ENCODE measurements at regions not wholly inside any gene's neighbourhood (a gene's known extent, or its start where the extent isn't known, plus 50 kb on each side); places are given as distances from the start of the nearest gene placed in this dataset.

- no peak overlapping the region for H3K4me2 ChIP-seq (ENCODE audit: low read length)
These were observed 1065.8 kb upstream of the GHITM start for GRCh38 chr10:83073472-83073871.

GRCh38 chr10:83075016-83075814 lies 1064.1 kb upstream of the GHITM start:
- Histone ChIP-seq H2AFZ (no peak overlapping the region), H3K4me1 (no peaks in the 10 kb centered on the region), H3K27me3 (ENCODE audit: control insufficient read depth, insufficient read depth, low read length) (no peaks in the 10 kb centered on the region), H3K9ac (no peak overlapping the region), H3K79me2 (no peaks in the 10 kb centered on the region), H3K4me2 (ENCODE audit: low read length) (no peak overlapping the region), H3K4me3 (ENCODE audit: low read depth, low read length) (no peak overlapping the region), H3K36me3 (ENCODE audit: control insufficient read depth, insufficient read depth, low read length) (no peaks in the 10 kb centered on the region), H3K9me3 (ENCODE audit: control insufficient read depth, low read length) (no peaks in the 10 kb centered on the region), H3K27ac (no peak overlapping the region)
- no peak for TF ChIP-seq CTCF (IDR thresholded peaks at IDR 0.05)

More at GRCh38 chr10:83073472-83073871, 1065.8 kb upstream of the GHITM start:
- Histone ChIP-seq H3K27ac (no peak overlapping the region), H3K9ac (no peak overlapping the region), H3K4me1 (no peaks in the 10 kb centered on the region), H3K27me3 (ENCODE audit: control insufficient read depth, insufficient read depth, low read length) (no peaks in the 10 kb centered on the region), H3K4me3 (ENCODE audit: low read depth, low read length) (no peak overlapping the region), H3K79me2 (no peaks in the 10 kb centered on the region), H3K9me3 (ENCODE audit: control insufficient read depth, low read length) (no peaks in the 10 kb centered on the region), H2AFZ (no peak overlapping the region), H3K36me3 (ENCODE audit: control insufficient read depth, insufficient read depth, low read length) (no peaks in the 10 kb centered on the region)
- TF ChIP-seq CTCF (IDR thresholded peaks at IDR 0.05), result no peak

GRCh38 chr10:83075815-83076355 lies 1063.4 kb upstream of the GHITM start:
- no peak for TF ChIP-seq CTCF (IDR thresholded peaks at IDR 0.05)
- H3K36me3 ChIP-seq (ENCODE audit: control insufficient read depth, insufficient read depth, low read length), result no peaks in the 10 kb centered on the region
- H3K79me2 ChIP-seq, result no peaks in the 10 kb centered on the region
- H3K9ac ChIP-seq, result no peak overlapping the region
- no peaks in the 10 kb centered on the region for H3K4me1 ChIP-seq
- H3K4me3 ChIP-seq (ENCODE audit: low read depth, low read length), result no peak overlapping the region
- no peak overlapping the region for H3K27ac ChIP-seq
- no peak overlapping the region for H2AFZ ChIP-seq
- no peak overlapping the region for H3K4me2 ChIP-seq (ENCODE audit: low read length)
- H3K27me3 ChIP-seq (ENCODE audit: control insufficient read depth, insufficient read depth, low read length), result no peaks in the 10 kb centered on the region
- H3K9me3 ChIP-seq (ENCODE audit: control insufficient read depth, low read length), result no peaks in the 10 kb centered on the region

- no peaks in the 10 kb centered on the region for H3K4me1 ChIP-seq
- no peaks in the 10 kb centered on the region for H3K9me3 ChIP-seq (ENCODE audit: control insufficient read depth, low read length)
- no peak overlapping the region for H3K4me3 ChIP-seq (ENCODE audit: low read depth, low read length)
- no peak for TF ChIP-seq CTCF (IDR thresholded peaks at IDR 0.05)
- no peaks in the 10 kb centered on the region for H3K36me3 ChIP-seq (ENCODE audit: control insufficient read depth, insufficient read depth, low read length)
- H3K79me2 ChIP-seq, result no peaks in the 10 kb centered on the region
- no peak overlapping the region for H3K9ac ChIP-seq
- H3K27me3 ChIP-seq (ENCODE audit: control insufficient read depth, insufficient read depth, low read length), result no peaks in the 10 kb centered on the region
- no peak overlapping the region for H2AFZ ChIP-seq
- no peak overlapping the region for H3K27ac ChIP-seq
- H3K4me2 ChIP-seq (ENCODE audit: low read length), result no peak overlapping the region
These were observed 1062.9 kb upstream of the GHITM start for GRCh38 chr10:83076443-83076842.

- Histone ChIP-seq H3K9me3 (ENCODE audit: control insufficient read depth, low read length) (no peaks in the 10 kb centered on the region), H3K4me1 (no peaks in the 10 kb centered on the region), H3K36me3 (ENCODE audit: control insufficient read depth, insufficient read depth, low read length) (no peaks in the 10 kb centered on the region), H3K4me2 (ENCODE audit: low read length) (no peak overlapping the region), H3K27ac (no peak overlapping the region), H3K79me2 (no peaks in the 10 kb centered on the region), H3K4me3 (ENCODE audit: low read depth, low read length) (no peak overlapping the region), H3K27me3 (ENCODE audit: control insufficient read depth, insufficient read depth, low read length) (no peaks in the 10 kb centered on the region), H3K9ac (no peak overlapping the region), H2AFZ (no peak overlapping the region)
- TF ChIP-seq CTCF (IDR thresholded peaks at IDR 0.05), result no peak
These were observed 1061.1 kb upstream of the GHITM start for GRCh38 chr10:83078160-83078559.

Measured in parathyroid adenoma (tissue), 2 donors.